Ecto neural progenitor cell (in vitro differentiated cells): ENCODE measurements at regions not wholly inside any gene's neighbourhood (a gene's known extent, or its start where the extent isn't known, plus 50 kb on each side); places are given as distances from the start of the nearest gene placed in this dataset.
"Not testable (repeated sequence)": the region's sequence is repeated elsewhere in the genome, so short reads cannot be mapped to it uniquely, and the experiment has no call there.

Experiments used
- DNase-seq: peaks from one replicate; pipeline ENCODE4 v3.0.0-alpha.2; 2018; ENCODE audit warnings: low spot score

GRCh38 chr6:120786682-120787081, 547.6 kb downstream of the TBC1D32 start:
- DNase-seq = no peak

GRCh38 chr6:120786256-120786655, 548.0 kb downstream of the TBC1D32 start:
- DNase-seq = no peak

- no peak for DNase-seq
Observed at GRCh38 chr6:120785459-120786086, 548.7 kb downstream of the TBC1D32 start.

GRCh38 chr6:120779441-120779840, 554.8 kb downstream of the TBC1D32 start:
- DNase-seq = no peak

- DNase-seq = no peak
Observed at GRCh38 chr6:120775698-120776097, 558.6 kb downstream of the TBC1D32 start.

GRCh38 chr6:120774275-120774674, 560.0 kb downstream of the TBC1D32 start:
- DNase-seq = no peak

GRCh38 chr6:120771019-120771418, 563.3 kb downstream of the TBC1D32 start:
- no peak for DNase-seq

GRCh38 chr6:120764312-120764711, 570.0 kb downstream of the TBC1D32 start:
- DNase-seq = no peak

- DNase-seq = no peak
Observed at GRCh38 chr6:120759570-120759969, 574.7 kb downstream of the TBC1D32 start.

GRCh38 chr6:120748574-120748973, 585.7 kb downstream of the TBC1D32 start:
- not testable (repeated sequence) for DNase-seq

GRCh38 chr6:120736740-120737139, 597.5 kb downstream of the TBC1D32 start:
- no peak for DNase-seq

- no peak for DNase-seq
Observed at GRCh38 chr6:120735641-120736040, 598.6 kb downstream of the TBC1D32 start.

- DNase-seq = no peak
Observed at GRCh38 chr6:120711255-120711654, 623.0 kb downstream of the TBC1D32 start.

- DNase-seq = no peak
Observed at GRCh38 chr6:120700001-120700400, 634.3 kb downstream of the TBC1D32 start.

GRCh38 chr6:120686492-120686891, 647.8 kb downstream of the TBC1D32 start:
- DNase-seq = no peak

- DNase-seq = no peak
Observed at GRCh38 chr6:120682145-120682544, 652.1 kb downstream of the TBC1D32 start.

GRCh38 chr6:120681204-120681603, 653.1 kb downstream of the TBC1D32 start:
- no peak for DNase-seq

- no peak for DNase-seq
Observed at GRCh38 chr6:120675886-120676285, 658.4 kb downstream of the TBC1D32 start.

GRCh38 chr6:120671519-120671918, 662.8 kb downstream of the TBC1D32 start:
- peak; percentile 72 for DNase-seq

- no peak for DNase-seq
Observed at GRCh38 chr6:120652506-120652905, 681.8 kb downstream of the TBC1D32 start.

- DNase-seq = no peak
Observed at GRCh38 chr6:120648713-120649112, 685.6 kb downstream of the TBC1D32 start.

- no peak for DNase-seq
Observed at GRCh38 chr6:120646101-120646500, 688.2 kb downstream of the TBC1D32 start.

GRCh38 chr6:120632975-120633374, 701.3 kb downstream of the TBC1D32 start:
- DNase-seq = no peak

- no peak for DNase-seq
Observed at GRCh38 chr6:120627612-120628011, 706.7 kb downstream of the TBC1D32 start.
